H1 (cell line): ENCODE measurements at regions not wholly inside any gene's neighbourhood (a gene's known extent, or its start where the extent isn't known, plus 50 kb on each side); places are given as distances from the start of the nearest gene placed in this dataset.

Source experiments
- CTCF ChIA-PET: fragments of 300-600 bp; sonication (Branson Sonifier 250); formaldehyde crosslinking; loops from one replicate; lab custom pipeline; 2021; ENCODE audit not compliant: partially characterized antibody; lab: Charles Lee
- POLR2A ChIA-PET: fragments of 300-600 bp; sonication (Branson Sonifier 250); formaldehyde crosslinking; loops from one replicate; lab custom pipeline; 2021; ENCODE audit warnings: inconsistent platforms; ENCODE audit not compliant: partially characterized antibody; lab: Charles Lee
- DNase-seq, 2 experiments: peaks; one replicate each; pipeline versions ENCODE4 v3.0.0 to v3.0.0-alpha.2; 2010 to 2022; ENCODE audit warnings: low spot score in 2 of 2, low read depth in 1 of 2, mixed read lengths in 1 of 2
- FAIRE-seq: peaks from 2 replicates; lab custom pipeline; 2011; peaks lifted over from hg19 to GRCh38; lab: Jason Lieb, UNC
- H2AFZ ChIP-seq: 2 replicates; pipeline ENCODE4 v1.8.1; 2012; ENCODE audit warnings: low read length, inconsistent platforms
- H2AK5ac ChIP-seq: 2 replicates; pipeline ENCODE4 v1.6.1; 2013; ENCODE audit warnings: low read depth, low read length
- H2BK120ac ChIP-seq: replicated peaks from 2 replicates; pipeline ENCODE3; 2013; ENCODE audit warnings: low read depth, low read length, inconsistent platforms
- H2BK12ac ChIP-seq: 2 replicates; pipeline ENCODE4 v1.6.1; 2013; ENCODE audit warnings: low read depth, low read length
- H2BK15ac ChIP-seq: 2 replicates; pipeline ENCODE4 v1.6.1; 2013; ENCODE audit warnings: low read length
- H2BK20ac ChIP-seq: 2 replicates; pipeline ENCODE4 v1.6.1; 2013; ENCODE audit warnings: low read length
- H2BK5ac ChIP-seq: 2 replicates; pipeline ENCODE4 v1.6.1; 2013; ENCODE audit warnings: low read depth, low read length
- H3K14ac ChIP-seq: 2 replicates; pipeline ENCODE4 v1.6.1; 2013; ENCODE audit warnings: inconsistent platforms; ENCODE audit not compliant: insufficient read length
- H3K18ac ChIP-seq: 2 replicates; pipeline ENCODE4 v1.6.1; 2013; ENCODE audit warnings: low read length; ENCODE audit errors: extremely low read depth
- H3K23ac ChIP-seq: 2 replicates; pipeline ENCODE4 v1.6.1; 2013; ENCODE audit warnings: inconsistent platforms; ENCODE audit not compliant: insufficient read length
- H3K23me2 ChIP-seq: 2 replicates; pipeline ENCODE4 v1.6.1; 2013; ENCODE audit warnings: low read depth, low read length
- H3K27ac ChIP-seq: 2 replicates; pipeline ENCODE4 v1.6.1; 2011; ENCODE audit warnings: low read depth, low read length, inconsistent platforms
- H3K27me3 ChIP-seq, 4 experiments: replicated peaks in 1 of 4; 1 replicate in 1 of 4; 2 replicates in 3 of 4; pipeline versions ENCODE4 v1.6.1 to v1.8.1; 2011 to 2013; ENCODE audit warnings: low read length in 3 of 4, mild to moderate bottlenecking in 3 of 4, inconsistent platforms in 2 of 4, mixed read lengths in 2 of 4, moderate library complexity in 1 of 4; ENCODE audit not compliant: control insufficient read depth in 3 of 4, insufficient read depth in 3 of 4; ENCODE audit errors: extremely low read depth in 1 of 4
- H3K36me3 ChIP-seq, 4 experiments: 2 replicates each; pipeline versions ENCODE4 v1.6.1 to v1.8.1; 2011 to 2013; ENCODE audit warnings: mild to moderate bottlenecking in 4 of 4, low read length in 3 of 4, moderate library complexity in 2 of 4, control low read depth in 1 of 4, inconsistent platforms in 1 of 4; ENCODE audit not compliant: insufficient read depth in 4 of 4, control insufficient read depth in 2 of 4
- H3K4ac ChIP-seq: replicated peaks from 2 replicates; pipeline ENCODE3; 2013; ENCODE audit warnings: low read length, low read depth, mixed read lengths, inconsistent platforms; ENCODE audit not compliant: insufficient read length
- H3K4me1 ChIP-seq, 4 experiments: replicated peaks in 1 of 4; 1 replicate in 1 of 4; 2 replicates in 3 of 4; pipeline versions ENCODE4 v1.6.1 to v1.8.1; 2011 to 2013; ENCODE audit warnings: low read length in 3 of 4, inconsistent platforms in 2 of 4, mixed read lengths in 1 of 4; ENCODE audit not compliant: insufficient read depth in 4 of 4, control insufficient read depth in 3 of 4
- H3K4me2 ChIP-seq, 2 experiments: 2 replicates each; pipeline versions ENCODE4 v1.6.1 to v1.8.1; 2011 to 2013; ENCODE audit warnings: low read depth in 2 of 2, low read length in 2 of 2, control low read depth in 1 of 2, inconsistent platforms in 1 of 2, mild to moderate bottlenecking in 1 of 2; ENCODE audit not compliant: insufficient read depth in 1 of 2
- H3K4me3 ChIP-seq, 4 experiments: fragments of 200-600, 300-600 bp in 1 of 4; sonication (generic), shearing (Covaris generic), sonication (Bioruptor Twin) in 1 of 4; 2 replicates each; pipeline versions ENCODE4 v1.5.1 to v1.8.1; 2011 to 2016; ENCODE audit warnings: low read length in 4 of 4, low read depth in 3 of 4, control low read depth in 2 of 4, inconsistent platforms in 2 of 4, mild to moderate bottlenecking in 2 of 4, mixed read lengths in 1 of 4, moderate library complexity in 1 of 4; ENCODE audit not compliant: insufficient read depth in 2 of 4; ENCODE audit errors: extremely low read depth in 1 of 4
- H3K56ac ChIP-seq: replicated peaks from 2 replicates; pipeline ENCODE3; 2013; ENCODE audit warnings: low read depth, mild to moderate bottlenecking, mixed read lengths, low read length, inconsistent platforms; ENCODE audit not compliant: insufficient read length
- H3K79me1 ChIP-seq: 2 replicates; pipeline ENCODE4 v1.6.1; 2013; ENCODE audit warnings: low read depth, low read length, control low read depth
- H3K79me2 ChIP-seq, 2 experiments: 2 replicates each; pipeline versions ENCODE4 v1.6.1 to v1.8.1; 2012 to 2013; ENCODE audit warnings: low read length in 2 of 2, mild to moderate bottlenecking in 2 of 2, inconsistent platforms in 1 of 2; ENCODE audit not compliant: insufficient read depth in 2 of 2, control insufficient read depth in 1 of 2
- H3K9ac ChIP-seq, 4 experiments: replicated peaks in 1 of 4; 1 replicate in 1 of 4; 2 replicates in 3 of 4; pipeline versions ENCODE4 v1.6.1 to v1.8.1; 2011 to 2013; ENCODE audit warnings: low read depth in 3 of 4, low read length in 3 of 4, control low read depth in 2 of 4, mild to moderate bottlenecking in 2 of 4, moderate library complexity in 2 of 4, inconsistent platforms in 1 of 4; ENCODE audit errors: extremely low read depth in 1 of 4
- H3K9me3 ChIP-seq, 2 experiments: 2 replicates each; pipeline versions ENCODE4 v1.6.1 to v1.8.1; 2012 to 2013; ENCODE audit warnings: mild to moderate bottlenecking in 2 of 2, moderate library complexity in 2 of 2, control low read depth in 1 of 2, inconsistent platforms in 1 of 2, low read depth in 1 of 2, low read length in 1 of 2, mixed read lengths in 1 of 2; ENCODE audit not compliant: insufficient read depth in 2 of 2
- H4K20me1 ChIP-seq, 2 experiments: replicated peaks in 1 of 2; 2 replicates each; pipeline versions ENCODE3 to v1.8.1; 2011 to 2013; ENCODE audit warnings: inconsistent platforms in 2 of 2, low read length in 2 of 2, mild to moderate bottlenecking in 1 of 2; ENCODE audit not compliant: insufficient read depth in 2 of 2, control insufficient read depth in 1 of 2
- H4K5ac ChIP-seq: 2 replicates; pipeline ENCODE4 v1.6.1; 2013; ENCODE audit warnings: low read length, low read depth, mixed read lengths, inconsistent platforms; ENCODE audit not compliant: insufficient read length
- H4K8ac ChIP-seq: 2 replicates; pipeline ENCODE4 v1.8.0; 2013; ENCODE audit warnings: mild to moderate bottlenecking, moderate library complexity, low read length, inconsistent platforms; ENCODE audit not compliant: insufficient read depth; ENCODE audit errors: extremely low read depth
- H4K91ac ChIP-seq: replicated peaks from 2 replicates; pipeline ENCODE3; 2013; ENCODE audit warnings: low read length, mixed read lengths, inconsistent platforms; ENCODE audit not compliant: insufficient read length
- EGR1 ChIP-seq: IDR thresholded peaks from 2 replicates; pipeline ENCODE4 v1.6.1; 2011; ENCODE audit warnings: low read depth, low read length, borderline replicate concordance
- GABPA ChIP-seq: IDR thresholded peaks from 2 replicates; pipeline ENCODE4 v1.6.1; 2011; ENCODE audit warnings: mild to moderate bottlenecking, low read length, moderate library complexity, borderline replicate concordance; ENCODE audit not compliant: insufficient read depth
- KDM4A ChIP-seq: IDR thresholded peaks from one replicate; pipeline ENCODE4 v1.7.1; 2012; ENCODE audit warnings: low read depth, mild to moderate bottlenecking, moderate library complexity, low read length, inconsistent platforms; ENCODE audit not compliant: severe bottlenecking
- POLR2AphosphoS5 ChIP-seq: IDR thresholded peaks from 2 replicates; pipeline ENCODE4 v1.6.1; 2011; ENCODE audit warnings: low read depth, low read length
- RAD21 ChIP-seq, 2 experiments: IDR thresholded peaks in 1 of 2; conservative IDR thresholded peaks in 1 of 2; 2 replicates each; pipeline ENCODE4 v1.6.1; 2011; ENCODE audit warnings: low read depth in 2 of 2, low read length in 2 of 2, improper control_type of control experiment in 1 of 2, inconsistent platforms in 1 of 2, mild to moderate bottlenecking in 1 of 2, moderate library complexity in 1 of 2
- WGBS, 2 experiments: shearing (Covaris generic) in 1 of 2; methylation state at CpG; one replicate each; pipeline versions ENCODE4 v1.1.6 to v1.1.7; 2013 to 2015; ENCODE audit warnings: low lambda C conversion rate in 2 of 2, mixed read lengths in 2 of 2, inconsistent platforms in 1 of 2, low coverage in 1 of 2, missing lambda C conversion rate in 1 of 2; ENCODE audit not compliant: insufficient replicate concordance in 2 of 2, insufficient coverage in 1 of 2, insufficient read length in 1 of 2; ENCODE audit errors: extremely low coverage in 1 of 2, missing lambda C conversion rate in 1 of 2; 5-methylcytosine and 5-hydroxymethylcytosine counted together

- DNase-seq (no peak), FAIRE-seq (no peak)
- no peaks in the 10 kb centered on the region for H3K27me3 ChIP-seq
- no peak overlapping the region for H2AK5ac ChIP-seq
- H4K20me1 ChIP-seq, result no peaks in the 10 kb centered on the region
- no peak overlapping the region for H2BK12ac ChIP-seq
- no peaks in the 10 kb centered on the region for H3K79me2 ChIP-seq
- H3K79me1 ChIP-seq, result no peaks in the 10 kb centered on the region
- H2BK5ac ChIP-seq, result no peak overlapping the region
- H2BK15ac ChIP-seq, result no peak overlapping the region
- H3K4me1 ChIP-seq, result no peaks in the 10 kb centered on the region
- H2BK20ac ChIP-seq, result no peak overlapping the region
- no peak overlapping the region for H3K56ac ChIP-seq
- no peak overlapping the region for H4K91ac ChIP-seq
- H3K9me3 ChIP-seq, result no peaks in the 10 kb centered on the region
- H3K4me3 ChIP-seq, result no peak overlapping the region
- no peaks in the 10 kb centered on the region for H3K23me2 ChIP-seq
- no peak overlapping the region for H3K27ac ChIP-seq
- no peak overlapping the region for H3K9ac ChIP-seq
- ChIA-PET CTCF (no interaction called here), POLR2A (no interaction called here)
- H3K36me3 ChIP-seq, result no peaks in the 10 kb centered on the region
- no peak overlapping the region for H4K5ac ChIP-seq
- no peak overlapping the region for H2AFZ ChIP-seq
- H3K23ac ChIP-seq, result no peak overlapping the region
- no peak overlapping the region for H3K4ac ChIP-seq
- WGBS, 2 experiments, result 88% methylated on average over 2 of the region's 2 CpGs; no CpG with 5 or more reads in 1 of the 2 experiments
- no peak overlapping the region for H3K4me2 ChIP-seq
- no peak overlapping the region for H4K8ac ChIP-seq
- H3K14ac ChIP-seq, result no peak overlapping the region
- no peak overlapping the region for H2BK120ac ChIP-seq
- H3K18ac ChIP-seq, result no peak overlapping the region
- TF ChIP-seq KDM4A (no peak), POLR2AphosphoS5 (no peak), RAD21 (IDR thresholded peaks at IDR 0.05 in 1 of 2, conservative IDR thresholded peaks at IDR 0.05 in 1 of 2; ENCODE audit: low read depth in 2 of 2, low read length in 2 of 2) (no peak), GABPA (no peak), EGR1 (no peak)
These were observed 160.2 kb upstream of the RIMS1 start for GRCh38 chr6:71726121-71726520.
